HCT116 (cell line): ENCODE measurements at regions not wholly inside any gene's neighbourhood (a gene's known extent, or its start where the extent isn't known, plus 50 kb on each side); places are given as distances from the start of the nearest gene placed in this dataset.

Experiments used
- ATAC-seq: fragments of 200-7000 bp; cut with Tn5 transposase; 2 replicates; pipeline ENCODE4 v1.9.1; 2020; ENCODE audit warnings: mild to moderate bottlenecking, moderate library complexity
- BruUV-seq: library from RNA; stranded (reverse); fragments of 400-500 nt; replicated peaks from 2 replicates; lab custom pipeline; 2021; lab: Mats Ljungman, UMichigan
- CTCF ChIA-PET: fragments of 300-600 bp; sonication (Branson Sonifier 250); formaldehyde crosslinking; loops from one replicate; lab custom pipeline; 2021; ENCODE audit warnings: antibody characterized with exemption; lab: Charles Lee
- POLR2A ChIA-PET: fragments of 300-600, 350-600 bp; sonication (Branson Sonifier 250); formaldehyde crosslinking; loops from one replicate; lab custom pipeline; 2021; ENCODE audit warnings: antibody characterized with exemption; lab: Charles Lee
- RAD21 ChIA-PET, 2 experiments: fragments of 300-600 bp; sonication (Branson Sonifier 250); formaldehyde crosslinking; loops; one replicate each; lab custom pipeline; 2023; ENCODE audit warnings: low total read pairs in 2 of 2; ENCODE audit not compliant: uncharacterized antibody in 2 of 2, unreplicated experiment in 2 of 2, low non-redundant PET in 1 of 2; lab: Charles Lee
- DNase-seq: peaks from one replicate; pipeline ENCODE4 v3.0.0-alpha.2; 2010; ENCODE audit warnings: low read depth, low spot score
- H2AFZ ChIP-seq: fragments of 200-600 bp; shearing (Covaris generic), sonication (generic); 2 replicates; pipeline ENCODE4 v1.6.1; 2017; ENCODE audit warnings: low read depth, mixed run types, mixed read lengths, antibody characterized with exemption, low read length; ENCODE audit not compliant: poor library complexity, severe bottlenecking
- H3K27ac ChIP-seq: 2 replicates; pipeline ENCODE4 v1.5.1; 2012; ENCODE audit warnings: low read depth, low read length
- H3K27me3 ChIP-seq: fragments of 200-600 bp; sonication (generic); 2 replicates; pipeline ENCODE4 v1.6.1; 2016; ENCODE audit warnings: mixed run types, low read length, mixed read lengths; ENCODE audit not compliant: insufficient read depth
- H3K36me3 ChIP-seq, 2 experiments: fragments of 200-500 bp in 1 of 2; fragments of 200-600 bp in 1 of 2; sonication (Bioruptor generic) in 1 of 2; sonication (generic) in 1 of 2; 2 replicates each; pipeline versions ENCODE4 v1.5.1 to v1.6.1; 2014 to 2016; ENCODE audit warnings: low read length in 2 of 2, inconsistent platforms in 1 of 2, mixed read lengths in 1 of 2, mixed run types in 1 of 2; ENCODE audit not compliant: insufficient read depth in 2 of 2, control insufficient read depth in 1 of 2
- H3K4me1 ChIP-seq, 2 experiments: fragments of 200-600 bp in 1 of 2; sonication (generic) in 1 of 2; 2 replicates each; pipeline versions ENCODE4 v1.5.1 to v1.6.1; 2012 to 2017; ENCODE audit warnings: low read length in 2 of 2, inconsistent platforms in 1 of 2, mild to moderate bottlenecking in 1 of 2, mixed read lengths in 1 of 2, mixed run types in 1 of 2, moderate library complexity in 1 of 2; ENCODE audit not compliant: insufficient read depth in 2 of 2, control insufficient read depth in 1 of 2
- H3K4me2 ChIP-seq: fragments of 200-600 bp; sonication (generic); 2 replicates; pipeline ENCODE4 v1.6.1; 2017; ENCODE audit warnings: mixed run types, low read length, mixed read lengths
- H3K4me3 ChIP-seq, 2 experiments: fragments of 200-600 bp in 1 of 2; sonication (generic) in 1 of 2; replicated peaks in 1 of 2; 2 replicates each; pipeline ENCODE4 v1.5.1; 2011 to 2016; ENCODE audit warnings: low read length in 2 of 2, control low read depth in 1 of 2, low read depth in 1 of 2, mild to moderate bottlenecking in 1 of 2, mixed read lengths in 1 of 2, mixed run types in 1 of 2
- H3K79me2 ChIP-seq: fragments of 200-600 bp; sonication (generic); 2 replicates; pipeline ENCODE4 v1.6.1; 2017; ENCODE audit warnings: mild to moderate bottlenecking, mixed run types, low read length, moderate library complexity, mixed read lengths; ENCODE audit not compliant: insufficient read depth
- H3K9ac ChIP-seq: fragments of 200-600 bp; sonication (generic); 2 replicates; pipeline ENCODE4 v1.6.1; 2016; ENCODE audit warnings: low read length, mixed read lengths
- H3K9me2 ChIP-seq: fragments of 200-600 bp; sonication (generic), shearing (Covaris generic); 2 replicates; pipeline ENCODE4 v1.6.1; 2017; ENCODE audit warnings: mixed run types, mild to moderate bottlenecking, moderate library complexity; ENCODE audit not compliant: insufficient read depth
- H3K9me3 ChIP-seq, 2 experiments: fragments of 200-500 bp in 1 of 2; fragments of 200-600 bp in 1 of 2; sonication (Bioruptor generic) in 1 of 2; sonication (generic) in 1 of 2; 2 replicates each; pipeline ENCODE4 v1.6.1; 2014 to 2017; ENCODE audit warnings: low read length in 2 of 2, mixed read lengths in 2 of 2, inconsistent platforms in 1 of 2, low read depth in 1 of 2, mild to moderate bottlenecking in 1 of 2, mixed run types in 1 of 2, moderate library complexity in 1 of 2; ENCODE audit not compliant: control insufficient read depth in 1 of 2, insufficient read depth in 1 of 2
- H4K20me1 ChIP-seq: fragments of 200-600 bp; sonication (generic), shearing (Covaris generic); 2 replicates; pipeline ENCODE4 v1.6.1; 2017; ENCODE audit warnings: mixed run types, mild to moderate bottlenecking, moderate library complexity; ENCODE audit not compliant: insufficient read depth
- ATF3 ChIP-seq: IDR thresholded peaks from 2 replicates; pipeline ENCODE4 v1.6.1; 2012
- CBX3 ChIP-seq: IDR thresholded peaks from 2 replicates; pipeline ENCODE4 v1.6.1; 2012; ENCODE audit warnings: low read depth
- EGR1 ChIP-seq: IDR thresholded peaks from 2 replicates; pipeline ENCODE4 v1.6.1; 2012; ENCODE audit warnings: low read depth
- ELF1 ChIP-seq: IDR thresholded peaks from 2 replicates; pipeline ENCODE4 v1.6.1; 2012; ENCODE audit warnings: low read depth, borderline replicate concordance
- FOSL1 ChIP-seq: IDR thresholded peaks from 2 replicates; pipeline ENCODE4 v1.6.1; 2012; ENCODE audit warnings: low read depth
- POLR2AphosphoS5 ChIP-seq: IDR thresholded peaks from 2 replicates; pipeline ENCODE4 v1.6.1; 2011; ENCODE audit warnings: mild to moderate bottlenecking, low read depth, low read length, moderate library complexity
- RAD21 ChIP-seq: IDR thresholded peaks from 2 replicates; pipeline ENCODE4 v1.6.1; 2012; ENCODE audit warnings: low read depth, mild to moderate bottlenecking
- REST ChIP-seq: IDR thresholded peaks from 2 replicates; pipeline ENCODE4 v1.6.1; 2012; ENCODE audit warnings: low read depth
- SIN3A ChIP-seq: IDR thresholded peaks from 2 replicates; pipeline ENCODE4 v1.6.1; 2012; ENCODE audit warnings: low read depth
- SP1 ChIP-seq: IDR thresholded peaks from 2 replicates; pipeline ENCODE4 v1.6.1; 2012; ENCODE audit warnings: low read depth
- SRF ChIP-seq: IDR thresholded peaks from 2 replicates; pipeline ENCODE4 v1.6.1; 2012; ENCODE audit warnings: low read depth
- YY1 ChIP-seq: IDR thresholded peaks from 2 replicates; pipeline ENCODE4 v1.6.1; 2011; ENCODE audit warnings: low read length, low read depth, moderate library complexity, mild to moderate bottlenecking; ENCODE audit not compliant: insufficient replicate concordance; ENCODE audit errors: extremely low read depth
- ZFX ChIP-seq: fragments of 450-650 bp; IDR thresholded peaks from 2 replicates; pipeline ENCODE4 v1.6.1; 2017
- ZNF274 ChIP-seq: fragments of 200-500 bp; sonication (Bioruptor generic); IDR thresholded peaks from 2 replicates; pipeline ENCODE4 v1.6.1; 2014; ENCODE audit warnings: mild to moderate bottlenecking, low read depth, low read length, inconsistent platforms
- intact Hi-C: fragments of 100-400 bp; cut with micrococcal nuclease; formaldehyde crosslinking; loops from 2 replicates; pipeline ENCODE4 v1.10.0; 2022

- no peaks in the 10 kb centered on the region for H3K79me2 ChIP-seq
- no peaks in the 10 kb centered on the region for H3K4me1 ChIP-seq
- no TSS peak for BruUV-seq
- no peak for DNase-seq
- no peak overlapping the region for H3K9ac ChIP-seq
- ChIA-PET RAD21 (no interaction called here), CTCF (no interaction called here)
- H3K27me3 ChIP-seq: no peaks in the 10 kb centered on the region
- H3K4me3 ChIP-seq: no peak overlapping the region
- no peak overlapping the region for H2AFZ ChIP-seq
- H3K9me2 ChIP-seq: no peaks in the 10 kb centered on the region
- TF ChIP-seq POLR2AphosphoS5 (no peak), SP1 (no peak), FOSL1 (no peak), RAD21 (no peak), ZFX (no peak), SRF (no peak), EGR1 (no peak)
- TF ChIP-seq, all 23 proteins: peak for 0
- no peak for ATAC-seq
- intact Hi-C loops: no loop called here
- no peak overlapping the region for H3K4me2 ChIP-seq
- no peak overlapping the region for H3K27ac ChIP-seq
- no peaks in the 10 kb centered on the region for H3K9me3 ChIP-seq
- no peaks in the 10 kb centered on the region for H3K36me3 ChIP-seq
- no peaks in the 10 kb centered on the region for H4K20me1 ChIP-seq
- POLR2A ChIA-PET: no interaction called here
Measured at GRCh38 chr18:29588446-29589100, 1411.6 kb upstream of the CDH2 start.

- Histone ChIP-seq H3K9ac (no peak overlapping the region), H3K9me3 (no peaks in the 10 kb centered on the region), H3K4me2 (no peak overlapping the region), H4K20me1 (no peaks in the 10 kb centered on the region), H3K36me3 (no peaks in the 10 kb centered on the region), H3K27ac (no peak overlapping the region), H3K4me1 (no peaks in the 10 kb centered on the region), H3K4me3 (no peak overlapping the region), H2AFZ (no peak overlapping the region)
- RAD21 ChIA-PET: no interaction called here
- no peak for TF ChIP-seq CBX3
- no peak for TF ChIP-seq YY1
- TF ChIP-seq SRF: no peak
- no peak for TF ChIP-seq SIN3A
- no peak for TF ChIP-seq REST
- no peak for TF ChIP-seq ELF1
- TF ChIP-seq ZNF274: no peak
- TF ChIP-seq SP1: no peak
- no peak for TF ChIP-seq ATF3
- TF ChIP-seq ZFX: no peak
- TF ChIP-seq, all 23 proteins: peak for 0
- ATAC-seq: no peak
- no peak for DNase-seq
- no peaks in the 10 kb centered on the region for H3K9me2 ChIP-seq
- CTCF ChIA-PET: no interaction called here
- no peaks in the 10 kb centered on the region for H3K27me3 ChIP-seq
- H3K79me2 ChIP-seq: no peaks in the 10 kb centered on the region
- POLR2A ChIA-PET: no interaction called here
- intact Hi-C loops: no loop called here
- no TSS peak for BruUV-seq
Measured at GRCh38 chr18:29586210-29586609, 1409.3 kb upstream of the CDH2 start.
